K562 (cell line): ENCODE measurements at regions not wholly inside any gene's neighbourhood (a gene's known extent, or its start where the extent isn't known, plus 50 kb on each side); places are given as distances from the start of the nearest gene placed in this dataset.

Source experiments
- ATAC-seq: fragments of 200-7000 bp; cut with Tn5 transposase; 3 replicates; pipeline ENCODE4 v1.9.1; 2020; ENCODE audit warnings: moderate library complexity
- BruUV-seq: library from RNA; stranded (reverse); fragments of 400-500 nt; replicated peaks from 2 replicates; lab custom pipeline; 2021; lab: Mats Ljungman, UMichigan
- CTCF ChIA-PET: fragments of 300-600 bp; formaldehyde crosslinking; extraction: SDS; loops from one replicate; lab custom pipeline; 2021; ENCODE audit warnings: low intra/inter-chr PET ratio; lab: Yijun Ruan, JAX
- POLR2A ChIA-PET: fragments of 300-600, 350-650 bp; sonication (Branson Sonifier 250); formaldehyde crosslinking; extraction: SDS; loops from one replicate; lab custom pipeline; 2021; ENCODE audit warnings: antibody characterized with exemption, inconsistent platforms; lab: Yijun Ruan, JAX
- DNase-seq, 4 experiments: peaks; one replicate each; pipeline versions ENCODE4 v3.0.0 to v3.0.0-alpha.2; 2011 to 2018; ENCODE audit warnings: low spot score in 3 of 4, mixed read lengths in 3 of 4; ENCODE audit errors: extremely low read depth in 1 of 4
- FAIRE-seq: peaks from 2 replicates; lab custom pipeline; 2011; peaks lifted over from hg19 to GRCh38; lab: Jason Lieb, UNC
- H2AFZ ChIP-seq: 2 replicates; pipeline ENCODE4 v1.6.0; 2011; ENCODE audit warnings: low read depth, low read length, control low read depth, inconsistent platforms
- H3K27ac ChIP-seq: fragments of 200-600 bp; 3 replicates; pipeline ENCODE4 v1.8.0; 2011; ENCODE audit warnings: low read depth, mild to moderate bottlenecking, control low read depth, inconsistent platforms, low read length, moderate library complexity, mixed read lengths; ENCODE audit errors: extremely low read depth
- H3K27me3 ChIP-seq, 2 experiments: fragments of 300-600 bp in 1 of 2; 2 replicates in 1 of 2; 3 replicates in 1 of 2; pipeline versions ENCODE4 v1.6.0 to v1.8.0; 2011; ENCODE audit warnings: inconsistent platforms in 2 of 2, low read length in 2 of 2, mild to moderate bottlenecking in 1 of 2, mixed read lengths in 1 of 2, moderate library complexity in 1 of 2; ENCODE audit not compliant: control insufficient read depth in 2 of 2, insufficient read depth in 2 of 2
- H3K36me3 ChIP-seq: fragments of 300-600 bp; 3 replicates; pipeline ENCODE4 v1.8.0; 2011; ENCODE audit warnings: mild to moderate bottlenecking, low read length, inconsistent platforms; ENCODE audit not compliant: control insufficient read depth, insufficient read depth
- H3K4me1 ChIP-seq, 2 experiments: fragments of 200-600 bp in 1 of 2; replicated peaks in 1 of 2; 2 replicates in 1 of 2; 3 replicates in 1 of 2; pipeline versions ENCODE4 v1.5.1 to v1.8.0; 2011; ENCODE audit warnings: inconsistent platforms in 2 of 2, low read length in 2 of 2, mild to moderate bottlenecking in 1 of 2, mixed read lengths in 1 of 2, moderate library complexity in 1 of 2; ENCODE audit not compliant: control insufficient read depth in 2 of 2, insufficient read depth in 2 of 2
- H3K4me2 ChIP-seq: 2 replicates; pipeline ENCODE4 v1.6.1; 2011; ENCODE audit warnings: low read length, control low read depth, inconsistent platforms, mixed read lengths; ENCODE audit not compliant: insufficient read depth
- H3K4me3 ChIP-seq: fragments of 200-600 bp; sonication (generic), shearing (Covaris generic); 2 replicates; pipeline ENCODE4 v1.5.1; 2016; ENCODE audit warnings: control low read depth, inconsistent platforms
- H3K79me2 ChIP-seq: fragments of 200-600 bp; 3 replicates; pipeline ENCODE4 v1.8.0; 2011; ENCODE audit warnings: low read length, inconsistent platforms; ENCODE audit not compliant: control insufficient read depth, insufficient read depth
- H3K9ac ChIP-seq, 2 experiments: 2 replicates each; pipeline versions ENCODE4 v1.6.0 to v1.6.1; 2011; ENCODE audit warnings: low read depth in 2 of 2, low read length in 2 of 2, control low read depth in 1 of 2, inconsistent platforms in 1 of 2, mild to moderate bottlenecking in 1 of 2, mixed read lengths in 1 of 2; ENCODE audit not compliant: insufficient read depth in 1 of 2
- H3K9me1 ChIP-seq: one replicate; pipeline ENCODE4 v1.6.0; 2011; ENCODE audit warnings: inconsistent platforms, mild to moderate bottlenecking, low read length, moderate library complexity; ENCODE audit not compliant: control insufficient read depth, insufficient read depth
- H3K9me3 ChIP-seq: replicated peaks from 2 replicates; pipeline ENCODE4 v1.5.1; 2011; ENCODE audit warnings: low read depth, low read length, inconsistent platforms; ENCODE audit not compliant: control insufficient read depth, insufficient read depth
- H4K20me1 ChIP-seq: replicated peaks from 2 replicates; pipeline ENCODE4 v1.6.1; 2011; ENCODE audit warnings: low read length, inconsistent platforms, mixed read lengths; ENCODE audit not compliant: control insufficient read depth, insufficient read depth
- CEBPB ChIP-seq: fragments of 450-650 bp; IDR thresholded peaks from 2 replicates; pipeline ENCODE4 v1.6.1; 2016; ENCODE audit warnings: missing genetic modification characterization, missing compliant biosample characterization
- CXXC5 ChIP-seq: fragments of 250-450 bp; sonication (Bioruptor Pico); IDR thresholded peaks from 2 replicates; pipeline ENCODE4 v1.8.0; 2022; ENCODE audit warnings: inconsistent platforms, mild to moderate bottlenecking, moderate library complexity
- ETV1 ChIP-seq: fragments of 450-650 bp; conservative IDR thresholded peaks from 2 replicates; pipeline ENCODE4 v1.6.1; 2016; ENCODE audit warnings: missing genetic modification characterization, control low read depth, low read depth, missing compliant biosample characterization
- EWSR1 ChIP-seq: fragments of 450-650 bp; IDR thresholded peaks from 2 replicates; pipeline ENCODE4 v1.6.1; 2018; ENCODE audit warnings: borderline replicate concordance, mild to moderate bottlenecking, low read depth, moderate library complexity; ENCODE audit not compliant: partially characterized antibody
- FOXJ3 ChIP-seq: sonication (generic); formaldehyde crosslinking; IDR thresholded peaks from 2 replicates; pipeline ENCODE4 v1.4.0; 2020; ENCODE audit warnings: mild to moderate bottlenecking, missing genetic modification reagents
- IFI16 ChIP-seq: fragments of 250-450 bp; sonication (Bioruptor Pico); IDR thresholded peaks from 2 replicates; pipeline ENCODE4 v2.1.2; 2022; ENCODE audit warnings: mild to moderate bottlenecking, inconsistent platforms
- KAT2B ChIP-seq: IDR thresholded peaks from one replicate; pipeline ENCODE4 v1.6.1; 2012; ENCODE audit warnings: low read depth, mild to moderate bottlenecking, control low read depth, inconsistent platforms, low read length, moderate library complexity
- LCOR ChIP-seq: sonication (generic); formaldehyde crosslinking; IDR thresholded peaks from 2 replicates; pipeline ENCODE4 v1.8.0; 2022; ENCODE audit warnings: mild to moderate bottlenecking, missing genetic modification reagents
- MCM2 ChIP-seq: fragments of 450-650 bp; IDR thresholded peaks from 2 replicates; pipeline ENCODE4 v1.6.1; 2017; ENCODE audit warnings: low read depth, mild to moderate bottlenecking
- NFE2 ChIP-seq: IDR thresholded peaks from 2 replicates; pipeline ENCODE4 v1.6.1; 2014; ENCODE audit warnings: antibody characterized with exemption, low read depth
- SMARCE1 ChIP-seq: fragments of 450-650 bp; IDR thresholded peaks from 2 replicates; pipeline ENCODE4 v1.7.1; 2016; ENCODE audit warnings: mild to moderate bottlenecking
- TARDBP ChIP-seq: fragments of 450-650 bp; IDR thresholded peaks from 2 replicates; pipeline ENCODE4 v1.6.1; 2016
- TRIM24 ChIP-seq, 2 experiments: fragments of 450-650 bp; IDR thresholded peaks; 2 replicates each; pipeline ENCODE4 v1.6.1; 2016
- ZBTB1 ChIP-seq: sonication (generic); formaldehyde crosslinking; IDR thresholded peaks from 2 replicates; pipeline ENCODE4 v1.8.1; 2023; ENCODE audit warnings: missing genetic modification reagents, low read depth, mild to moderate bottlenecking, borderline replicate concordance
- ZNF133 ChIP-seq: fragments of 250-450 bp; sonication (Bioruptor Pico); IDR thresholded peaks from 2 replicates; pipeline ENCODE4 v1.4.0; 2020; ENCODE audit warnings: mild to moderate bottlenecking
- ZNF431 ChIP-seq: sonication (generic); formaldehyde crosslinking; IDR thresholded peaks from 2 replicates; pipeline ENCODE4 v1.8.0; 2022; ENCODE audit warnings: mild to moderate bottlenecking, missing genetic modification reagents
- ZNF444 ChIP-seq: fragments of 250-450 bp; sonication (Bioruptor Pico); IDR thresholded peaks from 2 replicates; pipeline ENCODE4 v1.4.0; 2020; ENCODE audit warnings: mild to moderate bottlenecking, moderate library complexity
- ZSCAN29 ChIP-seq: fragments of 450-650 bp; IDR thresholded peaks from 2 replicates; pipeline ENCODE4 v1.6.1; 2017
- WGBS: fragments of 100-300 bp; shearing (Covaris generic); methylation state at CpG from one replicate; pipeline ENCODE4 v1.1.6; 2016; ENCODE audit warnings: low coverage, mixed read lengths; ENCODE audit not compliant: insufficient coverage; ENCODE audit errors: missing lambda C conversion rate; 5-methylcytosine and 5-hydroxymethylcytosine counted together
- in situ Hi-C: fragments of 300-500 bp; cut with MboI; formaldehyde crosslinking; loops from 4 replicates; pipeline ENCODE4 v1.15.0; 2018; ENCODE audit warnings: inconsistent platforms, mixed read lengths
- intact Hi-C: fragments of 100-400 bp; cut with micrococcal nuclease; formaldehyde crosslinking; loops from 2 replicates; pipeline ENCODE4 v1.14.2; 2022

- no peak for TF ChIP-seq KAT2B
- TF ChIP-seq TRIM24 (IDR thresholded peaks at IDR 0.05): no peak
- no peak for TF ChIP-seq ZNF133 (CRISPR knock-in tag)
- no peak for TF ChIP-seq EWSR1
- TF ChIP-seq ZNF444 (CRISPR knock-in tag): no peak
- TF ChIP-seq ZSCAN29: no peak
- TF ChIP-seq ETV1 (tag): no peak
- no peak for TF ChIP-seq CEBPB
- TF ChIP-seq CXXC5: no peak
- no peak for TF ChIP-seq NFE2
These were observed 405.1 kb upstream of the SEMA6D start (continued) for GRCh38 chr15:47312161-47312560.

GRCh38 chr15:47326410-47327333, 390.6 kb upstream of the SEMA6D start:
- TF ChIP-seq ZBTB1 (CRISPR knock-in tag): no peak
- TF ChIP-seq ZNF431 (CRISPR knock-in tag): no peak
- TF ChIP-seq TARDBP: no peak
- no peak for TF ChIP-seq IFI16 (CRISPR knock-in tag)
- no peak for TF ChIP-seq SMARCE1
- TF ChIP-seq MCM2: no peak
- no peak for TF ChIP-seq LCOR (CRISPR knock-in tag)
- TF ChIP-seq FOXJ3: no peak
- no peak overlapping the region for H3K4me2 ChIP-seq
- FAIRE-seq (no peak), ATAC-seq (no peak), DNase-seq (no peak)
- no peaks in the 10 kb centered on the region for H4K20me1 ChIP-seq
- H3K36me3 ChIP-seq: no peaks in the 10 kb centered on the region
- H3K9ac ChIP-seq: no peak overlapping the region
- ChIA-PET POLR2A (no interaction called here), CTCF (no interaction called here)
- H2AFZ ChIP-seq: no peak overlapping the region
- intact Hi-C loops: no loop called here
- no TSS peak for BruUV-seq
- no peaks in the 10 kb centered on the region for H3K27me3 ChIP-seq
- WGBS: 0% methylated on average over 5 of the region's 5 CpGs
- H3K9me3 ChIP-seq: no peaks in the 10 kb centered on the region; the same call in 1 of the 2 replicates
- H3K4me3 ChIP-seq: no peak overlapping the region
- no peak overlapping the region for H3K27ac ChIP-seq
- no peaks in the 10 kb centered on the region for H3K79me2 ChIP-seq
- in situ Hi-C loops: no loop called here
- no peaks in the 10 kb centered on the region for H3K9me1 ChIP-seq
- no peaks in the 10 kb centered on the region for H3K4me1 ChIP-seq
